Stimulated activated CD8-positive, alpha-beta memory T cell treated with anti-CD3 and anti-CD28 coated beads, Interleukin-15, amount 100 ng/mL, for 4 hours (primary cell): ENCODE measurements at regions not wholly inside any gene's neighbourhood (a gene's known extent, or its start where the extent isn't known, plus 50 kb on each side); places are given as distances from the start of the nearest gene placed in this dataset.
"Not testable (repeated sequence)": the region's sequence is repeated elsewhere in the genome, so short reads cannot be mapped to it uniquely, and the experiment has no call there.

Experiments used
- DNase-seq, 2 donors: peaks; one replicate each; pipeline ENCODE4 v3.0.0-alpha.2; 2020; ENCODE audit warnings: low read depth in 2 of 2

- DNase-seq: not testable (repeated sequence)
Measured at GRCh38 chr4:130767384-130767783, 1671.4 kb downstream of the C4orf33 start.

GRCh38 chr4:130772966-130773365 is 1677.0 kb downstream of the C4orf33 start:
- DNase-seq: not testable (repeated sequence)

- no peak for DNase-seq
Measured at GRCh38 chr4:130808492-130808891, 1712.5 kb downstream of the C4orf33 start.

GRCh38 chr4:130812117-130812765 is 1716.3 kb downstream of the C4orf33 start:
- no peak for DNase-seq

GRCh38 chr4:130814896-130815295 is 1718.9 kb downstream of the C4orf33 start:
- DNase-seq: no peak

GRCh38 chr4:130820448-130820847 is 1724.5 kb downstream of the C4orf33 start:
- no peak for DNase-seq

- no peak for DNase-seq
Measured at GRCh38 chr4:130825284-130825683, 1729.3 kb downstream of the C4orf33 start.

GRCh38 chr4:130850019-130850524 is 1754.1 kb downstream of the C4orf33 start:
- no peak for DNase-seq

GRCh38 chr4:130851107-130851506 is 1755.2 kb downstream of the C4orf33 start:
- no peak for DNase-seq

- DNase-seq: no peak
Measured at GRCh38 chr4:130851932-130852331, 1756.0 kb downstream of the C4orf33 start.

- DNase-seq: no peak
Measured at GRCh38 chr4:130855533-130855932, 1759.6 kb downstream of the C4orf33 start.

GRCh38 chr4:130859991-130860390 is 1764.0 kb downstream of the C4orf33 start:
- DNase-seq: no peak

- no peak for DNase-seq
Measured at GRCh38 chr4:130896920-130897319, 1801.0 kb downstream of the C4orf33 start.

GRCh38 chr4:130901321-130901720 is 1805.4 kb downstream of the C4orf33 start:
- DNase-seq: no peak

- no peak for DNase-seq
Measured at GRCh38 chr4:130922955-130923354, 1827.0 kb downstream of the C4orf33 start.

- DNase-seq: no peak
Measured at GRCh38 chr4:130955520-130955919, 1859.6 kb downstream of the C4orf33 start.

- DNase-seq: no peak
Measured at GRCh38 chr4:130985371-130985770, 1889.4 kb downstream of the C4orf33 start.

- DNase-seq: no peak
Measured at GRCh38 chr4:130995988-130996387, 1900.0 kb downstream of the C4orf33 start.

- DNase-seq: no peak
Measured at GRCh38 chr4:131001371-131001770, 1905.4 kb downstream of the C4orf33 start.

GRCh38 chr4:131002132-131002531 is 1906.2 kb downstream of the C4orf33 start:
- DNase-seq: no peak

- DNase-seq: no peak
Measured at GRCh38 chr4:131006388-131006787, 1910.4 kb downstream of the C4orf33 start.

- not testable (repeated sequence) for DNase-seq
Measured at GRCh38 chr4:131011961-131012360, 1916.0 kb downstream of the C4orf33 start.

GRCh38 chr4:131013226-131013625 is 1917.3 kb downstream of the C4orf33 start:
- no peak for DNase-seq

GRCh38 chr4:131026771-131027170 is 1930.8 kb downstream of the C4orf33 start:
- no peak for DNase-seq
